NCI-H2171 treated with DMSO at 0.1 percent for 48 hours (cell line): ENCODE measurements at regions not wholly inside any gene's neighbourhood (a gene's known extent, or its start where the extent isn't known, plus 50 kb on each side); places are given as distances from the start of the nearest gene placed in this dataset.
"Not testable (repeated sequence)": the region's sequence is repeated elsewhere in the genome, so short reads cannot be mapped to it uniquely, and the experiment has no call there.

Source experiments
- DNase-seq: peaks from one replicate; lab custom pipeline; 2025; lab: John Stamatoyannopoulos, UW

- DNase-seq, result no peak
These were observed 636.5 kb upstream of the SLIT2 start for GRCh38 chr4:19615086-19615689.

- no peak for DNase-seq
These were observed 637.5 kb upstream of the SLIT2 start for GRCh38 chr4:19614171-19614570.

GRCh38 chr4:19596342-19596741 lies 655.4 kb upstream of the SLIT2 start:
- DNase-seq, result peak; percentile 53

- peak; percentile 55 for DNase-seq
These were observed 659.3 kb upstream of the SLIT2 start for GRCh38 chr4:19592391-19592790.

- peak; percentile 30 for DNase-seq
These were observed 667.7 kb upstream of the SLIT2 start for GRCh38 chr4:19583827-19584569.

- DNase-seq, result no peak
These were observed 671.6 kb upstream of the SLIT2 start for GRCh38 chr4:19580095-19580494.

- no peak for DNase-seq
These were observed 672.1 kb upstream of the SLIT2 start for GRCh38 chr4:19579608-19580007.

- no peak for DNase-seq
These were observed 674.6 kb upstream of the SLIT2 start for GRCh38 chr4:19577097-19577496.

- DNase-seq, result no peak
These were observed 675.8 kb upstream of the SLIT2 start for GRCh38 chr4:19575924-19576323.

- no peak for DNase-seq
These were observed 685.7 kb upstream of the SLIT2 start for GRCh38 chr4:19566041-19566440.

GRCh38 chr4:19562456-19562855 lies 689.2 kb upstream of the SLIT2 start:
- peak; percentile 49 for DNase-seq

- DNase-seq, result peak; percentile 76
These were observed 694.5 kb upstream of the SLIT2 start for GRCh38 chr4:19557161-19557560.

GRCh38 chr4:19556276-19556675 lies 695.4 kb upstream of the SLIT2 start:
- not testable (repeated sequence) for DNase-seq

- DNase-seq, result peak; percentile 57
These were observed 704.2 kb upstream of the SLIT2 start for GRCh38 chr4:19547463-19547862.

GRCh38 chr4:19544446-19545125 lies 707.1 kb upstream of the SLIT2 start:
- DNase-seq, result no peak

GRCh38 chr4:19540859-19541540 lies 710.7 kb upstream of the SLIT2 start:
- no peak for DNase-seq

- DNase-seq, result no peak
These were observed 712.5 kb upstream of the SLIT2 start for GRCh38 chr4:19539201-19539600.

- no peak for DNase-seq
These were observed 717.5 kb upstream of the SLIT2 start for GRCh38 chr4:19534159-19534558.

- no peak for DNase-seq
These were observed 719.5 kb upstream of the SLIT2 start for GRCh38 chr4:19531906-19532848.

GRCh38 chr4:19523964-19524363 lies 727.7 kb upstream of the SLIT2 start:
- no peak for DNase-seq

GRCh38 chr4:19522966-19523365 lies 728.7 kb upstream of the SLIT2 start:
- no peak for DNase-seq
